CD4-positive, alpha-beta memory T cell (primary cell): ENCODE measurements at regions not wholly inside any gene's neighbourhood (a gene's known extent, or its start where the extent isn't known, plus 50 kb on each side); places are given as distances from the start of the nearest gene placed in this dataset.

ENCODE experiments used
- CTCF ChIA-PET: fragments of 350-600 bp; sonication (Branson Sonifier 250); formaldehyde crosslinking; loops from one replicate; lab custom pipeline; 2021; ENCODE audit warnings: inconsistent platforms; ENCODE audit not compliant: partially characterized antibody; lab: Charles Lee
- POLR2A ChIA-PET: fragments of 350-600 bp; sonication (Branson Sonifier 250); formaldehyde crosslinking; loops from one replicate; lab custom pipeline; 2021; ENCODE audit not compliant: partially characterized antibody; lab: Charles Lee
- DNase-seq, 5 donors: peaks; one replicate each; pipeline versions ENCODE4 v3.0.0 to v3.0.0-alpha.2; 2020 to 2022; ENCODE audit warnings: mixed read lengths in 1 of 5
- H3K27ac ChIP-seq: one replicate; pipeline ENCODE4 v1.7.0; 2013; ENCODE audit warnings: low read depth, low read length
- H3K27me3 ChIP-seq: 2 replicates; pipeline ENCODE4 v1.7.0; 2013; ENCODE audit warnings: mild to moderate bottlenecking, low read length, moderate library complexity; ENCODE audit not compliant: insufficient read depth
- H3K36me3 ChIP-seq: 2 replicates; pipeline ENCODE4 v1.7.0; 2013; ENCODE audit warnings: mild to moderate bottlenecking, low read length, moderate library complexity; ENCODE audit not compliant: insufficient read depth
- H3K4me1 ChIP-seq: 2 replicates; pipeline ENCODE4 v1.7.0; 2013; ENCODE audit warnings: mild to moderate bottlenecking, low read length, moderate library complexity; ENCODE audit not compliant: insufficient read depth
- H3K4me3 ChIP-seq, 2 donors: one replicate each; pipeline ENCODE4 v1.7.0; 2013; ENCODE audit warnings: low read length in 2 of 2, mild to moderate bottlenecking in 1 of 2
- H3K9me3 ChIP-seq, 2 donors: one replicate each; pipeline ENCODE4 v1.7.0; 2013; ENCODE audit warnings: low read length in 2 of 2, control low read depth in 1 of 2; ENCODE audit not compliant: control insufficient read depth in 1 of 2
- H3K27ac Mint-ChIP-seq, 7 donors: one replicate each; pipeline ENCODE4 v1.8.0; 2020 to 2021; ENCODE audit warnings: mixed read lengths in 7 of 7, mild to moderate bottlenecking in 6 of 7, inconsistent platforms in 3 of 7, moderate library complexity in 3 of 7
- H3K27me3 Mint-ChIP-seq, 2 donors: one replicate each; pipeline ENCODE4 v1.8.0; 2020 to 2021; ENCODE audit warnings: mixed read lengths in 2 of 2
- H3K36me3 Mint-ChIP-seq, 2 donors: one replicate each; pipeline ENCODE4 v1.8.0; 2020 to 2021; ENCODE audit warnings: mixed read lengths in 2 of 2, inconsistent platforms in 1 of 2, mild to moderate bottlenecking in 1 of 2
- H3K4me1 Mint-ChIP-seq, 4 donors: one replicate each; pipeline ENCODE4 v1.8.0; 2020 to 2021; ENCODE audit warnings: mixed read lengths in 4 of 4, mild to moderate bottlenecking in 1 of 4
- H3K4me3 Mint-ChIP-seq, 8 donors: one replicate each; pipeline ENCODE4 v1.8.0; 2020 to 2021; ENCODE audit warnings: mixed read lengths in 8 of 8, mild to moderate bottlenecking in 7 of 8, moderate library complexity in 6 of 8, inconsistent platforms in 3 of 8
- H3K9me3 Mint-ChIP-seq, 8 donors: one replicate each; pipeline ENCODE4 v1.8.0; 2020 to 2021; ENCODE audit warnings: mixed read lengths in 8 of 8, mild to moderate bottlenecking in 5 of 8, inconsistent platforms in 3 of 8, moderate library complexity in 1 of 8
- intact Hi-C: fragments of 100-400 bp; cut with micrococcal nuclease; formaldehyde crosslinking; loops from one replicate; pipeline ENCODE4 v1.15.1; 2023

- H3K4me1 Mint-ChIP-seq = no peaks in the 10 kb centered on the region
- Histone ChIP-seq H3K36me3 (no peaks in the 10 kb centered on the region), H3K4me1 (no peaks in the 10 kb centered on the region), H3K27me3 (no peaks in the 10 kb centered on the region), H3K9me3 (no peaks in the 10 kb centered on the region), H3K27ac (no peak overlapping the region), H3K4me3 (no peak overlapping the region)
- H3K27ac Mint-ChIP-seq = no peak overlapping the region
- H3K4me3 Mint-ChIP-seq = no peak overlapping the region
- DNase-seq = no peak
- intact Hi-C loops = no loop called here
- no peaks in the 10 kb centered on the region for H3K27me3 Mint-ChIP-seq
- H3K36me3 Mint-ChIP-seq = no peaks in the 10 kb centered on the region
- CTCF ChIA-PET = no interaction called here
- peaks cover 0 to 5% (median 0%) of the 10 kb centered on the region in 8 donors for H3K9me3 Mint-ChIP-seq
- POLR2A ChIA-PET = no interaction called here
Observed at GRCh38 chr4:137979938-137980337, 262.2 kb downstream of the SLC7A11 start.

GRCh38 chr4:137968956-137969678 is 273.0 kb downstream of the SLC7A11 start:
- Mint-ChIP-seq H3K27ac (no peak overlapping the region), H3K27me3 (no peaks in the 10 kb centered on the region), H3K4me3 (no peak overlapping the region), H3K4me1 (no peaks in the 10 kb centered on the region), H3K9me3 (peaks cover 0 to 21% (median 4%) of the 10 kb centered on the region in 8 donors), H3K36me3 (no peaks in the 10 kb centered on the region)
- no peak for DNase-seq
- H3K4me3 ChIP-seq = no peak overlapping the region
- no peak overlapping the region for H3K27ac ChIP-seq
- H3K27me3 ChIP-seq = no peaks in the 10 kb centered on the region
- ChIA-PET POLR2A (no interaction called here), CTCF (no interaction called here)
- H3K4me1 ChIP-seq = no peaks in the 10 kb centered on the region
- intact Hi-C loops = no loop called here
- H3K36me3 ChIP-seq = no peaks in the 10 kb centered on the region
- H3K9me3 ChIP-seq = no peaks in the 10 kb centered on the region

- Mint-ChIP-seq H3K27ac (no peak overlapping the region), H3K9me3 (peaks cover 0 to 13% (median 3%) of the 10 kb centered on the region in 8 donors), H3K27me3 (no peaks in the 10 kb centered on the region), H3K36me3 (no peaks in the 10 kb centered on the region), H3K4me1 (no peaks in the 10 kb centered on the region), H3K4me3 (no peak overlapping the region)
- Histone ChIP-seq H3K27ac (no peak overlapping the region), H3K4me1 (no peaks in the 10 kb centered on the region), H3K9me3 (no peaks in the 10 kb centered on the region), H3K36me3 (no peaks in the 10 kb centered on the region), H3K27me3 (no peaks in the 10 kb centered on the region), H3K4me3 (no peak overlapping the region)
- intact Hi-C loops = no loop called here
- no peak for DNase-seq
- CTCF ChIA-PET = no interaction called here
- POLR2A ChIA-PET = no interaction called here
Observed at GRCh38 chr4:137967480-137968190, 274.5 kb downstream of the SLC7A11 start.

- no peak overlapping the region for H3K4me3 Mint-ChIP-seq
- H3K27me3 ChIP-seq = no peaks in the 10 kb centered on the region
Observed at GRCh38 chr4:137966504-137966903, 275.6 kb downstream of the SLC7A11 start.

GRCh38 chr4:137961051-137961438 is 281.1 kb downstream of the SLC7A11 start:
- H3K27me3 Mint-ChIP-seq = no peaks in the 10 kb centered on the region

More at GRCh38 chr4:137966504-137966903, 275.6 kb downstream of the SLC7A11 start:
- H3K36me3 ChIP-seq = no peaks in the 10 kb centered on the region
- no peaks in the 10 kb centered on the region for H3K4me1 ChIP-seq
- Mint-ChIP-seq H3K36me3 (no peaks in the 10 kb centered on the region), H3K9me3 (peaks cover 0 to 12% (median 2%) of the 10 kb centered on the region in 8 donors), H3K4me1 (no peaks in the 10 kb centered on the region), H3K27ac (no peak overlapping the region), H3K27me3 (no peaks in the 10 kb centered on the region)
- H3K4me3 ChIP-seq = no peak overlapping the region
- ChIA-PET CTCF (no interaction called here), POLR2A (no interaction called here)
- no peaks in the 10 kb centered on the region for H3K9me3 ChIP-seq
- intact Hi-C loops = no loop called here
- no peak overlapping the region for H3K27ac ChIP-seq
- no peak for DNase-seq

GRCh38 chr4:137960371-137961050 is 281.6 kb downstream of the SLC7A11 start:
- Mint-ChIP-seq H3K9me3 (peaks cover 0 to 2% (median 0%) of the 10 kb centered on the region in 8 donors), H3K27me3 (no peaks in the 10 kb centered on the region), H3K36me3 (no peaks in the 10 kb centered on the region), H3K27ac (no peak overlapping the region), H3K4me3 (no peak overlapping the region), H3K4me1 (no peaks in the 10 kb centered on the region)
- CTCF ChIA-PET = no interaction called here
- DNase-seq = no peak
- no peaks in the 10 kb centered on the region for H3K4me1 ChIP-seq
- no peaks in the 10 kb centered on the region for H3K36me3 ChIP-seq
- H3K27ac ChIP-seq = no peak overlapping the region
- no peaks in the 10 kb centered on the region for H3K27me3 ChIP-seq
- H3K4me3 ChIP-seq = no peak overlapping the region
- POLR2A ChIA-PET = no interaction called here
- intact Hi-C loops = no loop called here
- no peaks in the 10 kb centered on the region for H3K9me3 ChIP-seq

More at GRCh38 chr4:137961051-137961438, 281.1 kb downstream of the SLC7A11 start:
- DNase-seq = no peak
- no peak overlapping the region for H3K27ac Mint-ChIP-seq
- POLR2A ChIA-PET = no interaction called here
- no peaks in the 10 kb centered on the region for H3K4me1 Mint-ChIP-seq
- H3K36me3 Mint-ChIP-seq = no peaks in the 10 kb centered on the region
- Histone ChIP-seq H3K4me1 (no peaks in the 10 kb centered on the region), H3K27me3 (no peaks in the 10 kb centered on the region), H3K36me3 (no peaks in the 10 kb centered on the region), H3K9me3 (no peaks in the 10 kb centered on the region), H3K4me3 (no peak overlapping the region), H3K27ac (no peak overlapping the region)
- intact Hi-C loops = no loop called here
- CTCF ChIA-PET = no interaction called here
- H3K9me3 Mint-ChIP-seq = peaks cover 0 to 3% (median 0%) of the 10 kb centered on the region in 8 donors
- no peak overlapping the region for H3K4me3 Mint-ChIP-seq

- Histone ChIP-seq H3K4me1 (no peaks in the 10 kb centered on the region), H3K36me3 (no peaks in the 10 kb centered on the region), H3K4me3 (no peak overlapping the region), H3K9me3 (no peaks in the 10 kb centered on the region), H3K27ac (no peak overlapping the region), H3K27me3 (no peaks in the 10 kb centered on the region)
- ChIA-PET POLR2A (no interaction called here), CTCF (no interaction called here)
- DNase-seq = no peak
- intact Hi-C loops = no loop called here
- H3K36me3 Mint-ChIP-seq = no peaks in the 10 kb centered on the region
- H3K27me3 Mint-ChIP-seq = no peaks in the 10 kb centered on the region
- H3K27ac Mint-ChIP-seq = no peak overlapping the region
- H3K9me3 Mint-ChIP-seq = peaks cover 0 to 9% (median 2%) of the 10 kb centered on the region in 8 donors
- no peaks in the 10 kb centered on the region for H3K4me1 Mint-ChIP-seq
- H3K4me3 Mint-ChIP-seq = no peak overlapping the region
Observed at GRCh38 chr4:137957806-137958205, 284.3 kb downstream of the SLC7A11 start.
